IMR-90 (cell line): ENCODE measurements at regions not wholly inside any gene's neighbourhood (a gene's known extent, or its start where the extent isn't known, plus 50 kb on each side); places are given as distances from the start of the nearest gene placed in this dataset.

Experiments used
- CHD1 ChIP-seq: IDR thresholded peaks from 2 replicates; pipeline ENCODE4 v1.6.1; 2012; ENCODE audit warnings: low read depth, low read length, improper control_type of control experiment
- MAFK ChIP-seq: IDR thresholded peaks from 2 replicates; pipeline ENCODE4 v1.6.1; 2012; ENCODE audit warnings: low read depth, low read length, improper control_type of control experiment
- MXI1 ChIP-seq: IDR thresholded peaks from 2 replicates; pipeline ENCODE4 v1.6.1; 2012; ENCODE audit warnings: low read depth, mild to moderate bottlenecking, low read length, moderate library complexity, borderline replicate concordance
- NFE2L2 ChIP-seq: fragments of 150-350 bp; IDR thresholded peaks from 2 replicates; pipeline ENCODE4 v1.6.1; 2016; ENCODE audit warnings: low read depth, mild to moderate bottlenecking, low read length
- POLR2A ChIP-seq: IDR thresholded peaks from 2 replicates; pipeline ENCODE4 v1.6.1; 2012; ENCODE audit warnings: mild to moderate bottlenecking, low read depth, low read length
- RCOR1 ChIP-seq: IDR thresholded peaks from 2 replicates; pipeline ENCODE4 v1.6.1; 2012; ENCODE audit warnings: mild to moderate bottlenecking, low read length, improper control_type of control experiment; ENCODE audit not compliant: insufficient replicate concordance
- RFX5 ChIP-seq: IDR thresholded peaks from 2 replicates; pipeline ENCODE4 v1.8.0; 2012; ENCODE audit warnings: low read depth, mild to moderate bottlenecking, low read length, moderate library complexity
- TF ChIP-seq, protein P1 (sequence below): conservative IDR thresholded peaks from 2 replicates; pipeline ENCODE4 v1.5.1; 2012; ENCODE audit warnings: mild to moderate bottlenecking, low read depth, low read length, improper control_type of control experiment
- TF ChIP-seq, protein P2 (sequence below): fragments of 150-350 bp; IDR thresholded peaks from 2 replicates; pipeline ENCODE4 v1.6.1; 2016; ENCODE audit warnings: low read depth, mild to moderate bottlenecking, low read length, moderate library complexity, borderline replicate concordance

DNA sequence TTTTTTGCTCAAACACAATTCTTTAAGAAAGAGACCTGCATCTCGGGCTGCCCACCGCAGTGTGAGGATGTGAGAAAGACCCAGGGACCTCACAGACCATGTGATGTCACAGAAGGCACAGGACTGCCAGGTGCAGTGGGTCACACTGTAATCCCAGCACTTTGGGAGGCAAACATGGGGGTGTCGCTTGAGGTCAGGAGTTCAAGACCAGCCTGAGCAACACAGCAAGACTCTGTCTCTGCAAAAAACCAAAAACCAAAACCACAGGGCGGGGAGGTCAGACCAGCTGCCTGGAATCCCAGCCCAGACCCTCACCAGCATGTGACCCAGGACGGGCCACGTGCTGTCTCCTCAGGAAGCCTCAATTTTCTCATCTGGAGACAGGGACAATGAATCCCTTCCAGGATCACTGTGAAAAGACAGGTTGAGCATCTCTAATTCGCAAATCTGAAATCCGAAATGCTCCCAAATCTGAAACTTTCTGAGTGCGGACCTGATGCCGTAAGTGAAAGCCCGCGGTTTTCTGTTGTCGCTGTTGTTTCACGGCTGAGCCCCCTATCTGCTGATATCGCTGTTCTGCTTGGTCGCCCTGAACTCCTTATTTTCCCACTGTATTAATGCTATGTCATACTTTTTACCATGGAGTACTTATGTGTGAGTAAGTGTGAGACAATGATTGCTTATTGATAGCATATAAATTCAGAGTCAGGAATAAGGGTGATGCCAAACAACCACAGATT is 159.5 kb upstream of the PTPN1 start:
- TF ChIP-seq NFE2L2 (no peak), POLR2A (no peak), RFX5 (no peak), MAFK (no peak), MXI1 (no peak), RCOR1 (no peak), CHD1 (no peak)
- TF ChIP-seq, protein P1, sequence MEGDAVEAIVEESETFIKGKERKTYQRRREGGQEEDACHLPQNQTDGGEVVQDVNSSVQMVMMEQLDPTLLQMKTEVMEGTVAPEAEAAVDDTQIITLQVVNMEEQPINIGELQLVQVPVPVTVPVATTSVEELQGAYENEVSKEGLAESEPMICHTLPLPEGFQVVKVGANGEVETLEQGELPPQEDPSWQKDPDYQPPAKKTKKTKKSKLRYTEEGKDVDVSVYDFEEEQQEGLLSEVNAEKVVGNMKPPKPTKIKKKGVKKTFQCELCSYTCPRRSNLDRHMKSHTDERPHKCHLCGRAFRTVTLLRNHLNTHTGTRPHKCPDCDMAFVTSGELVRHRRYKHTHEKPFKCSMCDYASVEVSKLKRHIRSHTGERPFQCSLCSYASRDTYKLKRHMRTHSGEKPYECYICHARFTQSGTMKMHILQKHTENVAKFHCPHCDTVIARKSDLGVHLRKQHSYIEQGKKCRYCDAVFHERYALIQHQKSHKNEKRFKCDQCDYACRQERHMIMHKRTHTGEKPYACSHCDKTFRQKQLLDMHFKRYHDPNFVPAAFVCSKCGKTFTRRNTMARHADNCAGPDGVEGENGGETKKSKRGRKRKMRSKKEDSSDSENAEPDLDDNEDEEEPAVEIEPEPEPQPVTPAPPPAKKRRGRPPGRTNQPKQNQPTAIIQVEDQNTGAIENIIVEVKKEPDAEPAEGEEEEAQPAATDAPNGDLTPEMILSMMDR = no peak
- TF ChIP-seq, protein P2, sequence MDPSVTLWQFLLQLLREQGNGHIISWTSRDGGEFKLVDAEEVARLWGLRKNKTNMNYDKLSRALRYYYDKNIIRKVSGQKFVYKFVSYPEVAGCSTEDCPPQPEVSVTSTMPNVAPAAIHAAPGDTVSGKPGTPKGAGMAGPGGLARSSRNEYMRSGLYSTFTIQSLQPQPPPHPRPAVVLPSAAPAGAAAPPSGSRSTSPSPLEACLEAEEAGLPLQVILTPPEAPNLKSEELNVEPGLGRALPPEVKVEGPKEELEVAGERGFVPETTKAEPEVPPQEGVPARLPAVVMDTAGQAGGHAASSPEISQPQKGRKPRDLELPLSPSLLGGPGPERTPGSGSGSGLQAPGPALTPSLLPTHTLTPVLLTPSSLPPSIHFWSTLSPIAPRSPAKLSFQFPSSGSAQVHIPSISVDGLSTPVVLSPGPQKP = no peak
